ENCODE measurements at regions not wholly inside any gene's neighbourhood (a gene's known extent, or its start where the extent isn't known, plus 50 kb on each side); places are given as distances from the start of the nearest gene placed in this dataset.

DNA sequence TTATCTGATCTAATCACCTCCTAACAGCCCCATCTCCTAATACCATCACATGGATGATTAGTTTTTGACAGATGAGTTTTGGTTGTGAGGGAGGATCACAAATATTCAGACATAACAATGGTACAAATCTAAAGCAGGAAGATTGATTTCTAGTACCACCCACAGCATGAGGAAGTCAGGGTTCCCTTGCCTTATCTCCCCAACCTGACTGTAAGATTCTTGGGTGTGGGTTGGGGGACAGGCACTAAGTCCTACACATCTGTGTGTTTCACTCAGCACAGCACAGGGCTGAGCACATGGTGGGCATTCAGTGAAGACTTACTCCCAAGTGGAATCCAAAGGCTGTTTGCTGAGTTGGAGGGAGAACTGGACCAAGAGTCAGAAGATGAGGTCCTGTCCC lies 93.8 kb upstream of the CXCR4 start:
- TF ChIP-seq, protein P1, sequence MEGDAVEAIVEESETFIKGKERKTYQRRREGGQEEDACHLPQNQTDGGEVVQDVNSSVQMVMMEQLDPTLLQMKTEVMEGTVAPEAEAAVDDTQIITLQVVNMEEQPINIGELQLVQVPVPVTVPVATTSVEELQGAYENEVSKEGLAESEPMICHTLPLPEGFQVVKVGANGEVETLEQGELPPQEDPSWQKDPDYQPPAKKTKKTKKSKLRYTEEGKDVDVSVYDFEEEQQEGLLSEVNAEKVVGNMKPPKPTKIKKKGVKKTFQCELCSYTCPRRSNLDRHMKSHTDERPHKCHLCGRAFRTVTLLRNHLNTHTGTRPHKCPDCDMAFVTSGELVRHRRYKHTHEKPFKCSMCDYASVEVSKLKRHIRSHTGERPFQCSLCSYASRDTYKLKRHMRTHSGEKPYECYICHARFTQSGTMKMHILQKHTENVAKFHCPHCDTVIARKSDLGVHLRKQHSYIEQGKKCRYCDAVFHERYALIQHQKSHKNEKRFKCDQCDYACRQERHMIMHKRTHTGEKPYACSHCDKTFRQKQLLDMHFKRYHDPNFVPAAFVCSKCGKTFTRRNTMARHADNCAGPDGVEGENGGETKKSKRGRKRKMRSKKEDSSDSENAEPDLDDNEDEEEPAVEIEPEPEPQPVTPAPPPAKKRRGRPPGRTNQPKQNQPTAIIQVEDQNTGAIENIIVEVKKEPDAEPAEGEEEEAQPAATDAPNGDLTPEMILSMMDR (IDR thresholded peaks at IDR 0.05; ENCODE audit: insufficient read depth, missing control alignments): no peak
- FAIRE-seq (no peak), DNase-seq (ENCODE audit: insufficient read length, low spot score) (no peak)

DNA sequence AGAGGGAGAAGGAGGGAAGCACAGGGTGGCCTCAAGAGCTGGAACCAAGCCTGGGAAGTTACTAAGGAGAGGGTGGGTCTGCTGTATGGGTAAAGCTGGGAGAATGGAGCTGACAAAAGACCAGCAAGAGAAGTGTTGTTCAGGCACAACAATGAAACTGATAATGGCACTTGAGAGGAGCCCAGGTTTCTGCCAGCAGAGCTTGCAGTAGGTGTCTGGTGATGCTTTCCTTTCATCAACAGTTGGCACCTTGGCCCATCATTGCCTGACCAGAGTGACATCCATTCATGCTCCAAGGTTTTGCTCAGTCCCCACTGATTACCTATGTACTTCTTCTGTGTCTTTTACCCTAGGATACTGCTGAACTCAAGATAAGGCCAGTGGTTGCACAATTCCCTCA lies 92.9 kb upstream of the CXCR4 start:
- DNase-seq (ENCODE audit: insufficient read length, low spot score) (no peak), FAIRE-seq (no peak)
- TF ChIP-seq, protein P1 (IDR thresholded peaks at IDR 0.05; ENCODE audit: insufficient read depth, missing control alignments): no peak

DNA sequence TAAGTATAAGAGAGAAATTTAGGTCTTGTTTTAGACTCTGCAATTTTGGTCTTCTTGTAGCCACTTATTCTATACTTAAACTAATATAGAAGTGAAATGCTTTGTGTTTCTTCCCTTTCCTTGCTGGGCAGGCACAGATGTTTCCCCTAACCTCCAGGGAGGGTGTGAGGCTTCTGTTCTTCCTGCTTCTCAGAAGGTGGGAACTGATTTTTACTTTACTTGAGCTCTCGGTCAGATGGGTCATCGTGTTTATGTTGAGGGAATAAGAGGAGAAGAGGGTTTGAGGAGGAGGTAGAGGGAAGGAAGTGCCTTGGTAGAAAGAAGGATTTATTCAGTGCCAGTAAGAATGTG lies 92.5 kb upstream of the CXCR4 start:
- DNase-seq (ENCODE audit: insufficient read length, low spot score): no peak
- no peak for FAIRE-seq
- TF ChIP-seq, protein P1 (IDR thresholded peaks at IDR 0.05; ENCODE audit: insufficient read depth, missing control alignments): no peak

- DNase-seq (ENCODE audit: insufficient read length, low spot score) (no peak), FAIRE-seq (no peak)
- TF ChIP-seq, protein P1 (IDR thresholded peaks at IDR 0.05; ENCODE audit: insufficient read depth, missing control alignments): no peak
These were observed 91.9 kb upstream of the CXCR4 start for GRCh38 chr2:136209561-136210454.

DNA sequence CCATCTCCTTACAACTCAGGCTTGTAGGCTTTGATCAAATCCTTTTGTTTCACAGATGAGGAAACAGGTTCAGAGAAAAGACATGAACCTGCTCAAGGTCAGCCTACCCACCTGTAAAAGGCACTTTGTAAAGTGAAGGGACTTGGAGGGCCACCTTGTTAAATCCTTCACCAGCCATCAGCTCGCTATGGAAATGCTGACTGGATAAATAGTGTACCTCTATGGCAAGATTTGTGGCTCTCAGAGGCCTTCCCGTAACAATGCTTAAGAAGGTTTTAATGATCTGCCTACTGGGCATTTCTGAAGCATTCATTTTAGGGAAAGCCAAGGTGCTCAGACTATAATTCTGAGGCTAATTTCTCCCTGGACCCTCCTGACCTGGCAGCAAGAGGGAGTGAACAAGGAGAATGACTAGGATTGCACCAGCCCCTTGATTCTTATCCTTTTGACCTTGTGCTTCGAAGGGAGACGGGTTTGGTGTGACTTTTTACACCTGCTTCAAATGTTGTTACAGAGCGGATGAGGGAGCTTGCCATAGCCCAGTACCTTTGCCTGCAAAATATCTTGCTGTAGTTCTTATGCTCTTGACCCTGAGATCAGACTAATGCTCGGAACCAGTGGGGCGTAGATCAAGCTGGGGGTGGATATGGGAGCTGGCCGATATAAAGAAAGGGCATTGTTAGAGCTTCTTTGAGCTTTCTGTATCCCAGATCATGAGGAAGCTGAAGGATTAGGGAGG lies 90.9 kb upstream of the CXCR4 start:
- TF ChIP-seq, protein P1 (IDR thresholded peaks at IDR 0.05; ENCODE audit: insufficient read depth, missing control alignments): no peak
- DNase-seq (ENCODE audit: insufficient read length, low spot score) (no peak), FAIRE-seq (no peak)

GRCh38 chr2:136207665-136208064 lies 89.7 kb upstream of the CXCR4 start:
- no peak for FAIRE-seq
- TF ChIP-seq, protein P1 (IDR thresholded peaks at IDR 0.05; ENCODE audit: insufficient read depth, missing control alignments): no peak
- no peak for DNase-seq (ENCODE audit: insufficient read length, low spot score)
